GM12878 (cell line): ENCODE measurements at regions not wholly inside any gene's neighbourhood (a gene's known extent, or its start where the extent isn't known, plus 50 kb on each side); places are given as distances from the start of the nearest gene placed in this dataset.
"Not testable (repeated sequence)": the region's sequence is repeated elsewhere in the genome, so short reads cannot be mapped to it uniquely, and the experiment has no call there.

Experiments used
- ATAC-seq: fragments of 200-7000 bp; cut with Tn5 transposase; 3 replicates; pipeline ENCODE4 v1.9.1; 2020; ENCODE audit warnings: mild to moderate bottlenecking, moderate library complexity
- BruUV-seq: library from RNA; stranded (reverse); fragments of 400-500 nt; replicated peaks from 2 replicates; lab custom pipeline; 2021; lab: Mats Ljungman, UMichigan
- CTCF ChIA-PET: fragments of 300-600 bp; sonication (Branson Sonifier 250); formaldehyde crosslinking; extraction: SDS; loops from one replicate; lab custom pipeline; 2021; ENCODE audit warnings: inconsistent platforms; lab: Yijun Ruan, JAX
- POLR2A ChIA-PET: fragments of 350-600 bp; formaldehyde crosslinking; extraction: SDS; loops from one replicate; lab custom pipeline; 2021; ENCODE audit warnings: inconsistent platforms; lab: Charles Lee
- RAD21 ChIA-PET: fragments of 300-600 bp; sonication (Branson Sonifier 250); formaldehyde crosslinking; loops from one replicate; lab custom pipeline; 2023; ENCODE audit warnings: antibody characterized with exemption; ENCODE audit not compliant: unreplicated experiment; lab: Charles Lee
- SMC1A ChIA-PET: fragments of 300-600 bp; sonication (Branson Sonifier 250); formaldehyde crosslinking; loops from one replicate; lab custom pipeline; 2023; ENCODE audit not compliant: unreplicated experiment, uncharacterized antibody; lab: Charles Lee
- DNase-seq: peaks from one replicate; pipeline ENCODE4 v3.0.0-alpha.2; 2011; ENCODE audit warnings: low read depth, low spot score
- FAIRE-seq: peaks from 3 replicates; lab custom pipeline; 2011; peaks lifted over from hg19 to GRCh38; lab: Jason Lieb, UNC
- H2AFZ ChIP-seq: 2 replicates; pipeline ENCODE4 v1.6.0; 2011; ENCODE audit warnings: low read depth, low read length, control low read depth; ENCODE audit not compliant: control insufficient read depth
- H3K27ac ChIP-seq: 2 replicates; pipeline ENCODE4 v1.5.1; 2011; ENCODE audit warnings: control low read depth; ENCODE audit not compliant: control insufficient read depth, insufficient read depth
- H3K27me3 ChIP-seq, 2 experiments: replicated peaks in 1 of 2; 2 replicates each; pipeline versions ENCODE4 v1.6.0 to v1.6.1; 2011; ENCODE audit warnings: low read length in 1 of 2; ENCODE audit not compliant: control insufficient read depth in 2 of 2, insufficient read depth in 2 of 2
- H3K36me3 ChIP-seq, 2 experiments: 2 replicates each; pipeline ENCODE4 v1.5.1; 2011; ENCODE audit warnings: low read length in 1 of 2; ENCODE audit not compliant: control insufficient read depth in 2 of 2, insufficient read depth in 2 of 2
- H3K4me1 ChIP-seq: 2 replicates; pipeline ENCODE4 v1.6.1; 2011; ENCODE audit warnings: mild to moderate bottlenecking, low read length, moderate library complexity, mixed read lengths; ENCODE audit not compliant: control insufficient read depth, insufficient read depth
- H3K4me2 ChIP-seq: 2 replicates; pipeline ENCODE4 v1.6.0; 2011; ENCODE audit warnings: control low read depth; ENCODE audit not compliant: control insufficient read depth, insufficient read depth
- H3K4me3 ChIP-seq: fragments of 200-600 bp; sonication (generic); 2 replicates; pipeline ENCODE4 v1.5.1; 2016
- H3K79me2 ChIP-seq: 2 replicates; pipeline ENCODE4 v1.6.0; 2011; ENCODE audit warnings: low read length; ENCODE audit not compliant: control insufficient read depth, insufficient read depth
- H3K9ac ChIP-seq: 2 replicates; pipeline ENCODE4 v1.8.0; 2011; ENCODE audit warnings: low read length, control low read depth, mixed read lengths; ENCODE audit not compliant: control insufficient read depth, insufficient read depth
- H3K9me3 ChIP-seq: replicated peaks from 3 replicates; pipeline ENCODE4 v1.5.1; 2011; ENCODE audit warnings: mild to moderate bottlenecking, low read length; ENCODE audit not compliant: control insufficient read depth, insufficient read depth
- H4K20me1 ChIP-seq: 2 replicates; pipeline ENCODE4 v1.6.0; 2011; ENCODE audit not compliant: control insufficient read depth, insufficient read depth
- WGBS: methylation state at CpG from one replicate; pipeline ENCODE4 v1.1.6; 2016; ENCODE audit warnings: low lambda C conversion rate; ENCODE audit not compliant: insufficient replicate concordance, insufficient coverage; ENCODE audit errors: missing lambda C conversion rate; 5-methylcytosine and 5-hydroxymethylcytosine counted together
- in situ Hi-C: fragments of 300-500 bp; cut with MboI; formaldehyde crosslinking; loops from 9 replicates; pipeline ENCODE4 v1.14.3; 2018; ENCODE audit warnings: mixed read lengths
- intact Hi-C: fragments of 100-400 bp; cut with micrococcal nuclease; formaldehyde crosslinking; loops from one replicate; pipeline ENCODE4 v1.14.2; 2022; ENCODE audit not compliant: unreplicated experiment

DNA sequence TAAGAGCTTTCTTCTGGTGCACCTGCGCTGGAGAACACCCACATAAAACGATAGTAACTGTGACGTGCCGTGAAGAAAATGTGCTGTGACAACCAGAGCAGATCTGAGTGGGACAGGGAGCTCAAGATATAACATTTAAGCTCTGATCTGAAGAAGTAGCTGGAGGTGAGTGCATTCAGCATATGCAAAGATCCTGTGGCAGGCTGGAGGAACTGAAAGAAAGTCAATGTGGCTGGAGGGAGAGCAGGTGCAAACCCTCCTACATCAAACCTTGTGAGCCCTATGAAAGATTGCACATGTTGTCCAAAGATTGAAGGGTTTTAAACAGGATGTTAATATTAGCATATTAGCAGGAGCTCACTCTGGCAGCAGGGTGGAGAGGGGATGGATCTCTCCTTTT is 342.9 kb downstream of the NPIPA7 start:
- H4K20me1 ChIP-seq, H3K4me2 ChIP-seq, SMC1A ChIA-PET, H3K36me3 ChIP-seq, H3K4me3 ChIP-seq, H3K79me2 ChIP-seq, H3K27ac ChIP-seq, intact Hi-C loops, H2AFZ ChIP-seq, RAD21 ChIA-PET, BruUV-seq, H3K27me3 ChIP-seq, in situ Hi-C loops, POLR2A ChIA-PET, DNase-seq, H3K9ac ChIP-seq, H3K9me3 ChIP-seq, CTCF ChIA-PET, H3K4me1 ChIP-seq: not testable (repeated sequence)
- FAIRE-seq: peak; percentile 83
- WGBS: no CpG with 5 or more reads among the region's 4 CpGs
- ATAC-seq: peak; percentile 81

GRCh38 chr16:16722666-16723065 is 343.7 kb downstream of the NPIPA7 start:
- H2AFZ ChIP-seq, H3K4me1 ChIP-seq, RAD21 ChIA-PET, H3K4me2 ChIP-seq, H3K27ac ChIP-seq, H3K9me3 ChIP-seq, CTCF ChIA-PET, POLR2A ChIA-PET, SMC1A ChIA-PET, FAIRE-seq, BruUV-seq, H3K4me3 ChIP-seq, H3K27me3 ChIP-seq, H3K36me3 ChIP-seq, intact Hi-C loops, H3K9ac ChIP-seq, H4K20me1 ChIP-seq, H3K79me2 ChIP-seq, in situ Hi-C loops, DNase-seq: not testable (repeated sequence)
- ATAC-seq: peak; percentile 79
- WGBS: no CpG with 5 or more reads among the region's 4 CpGs

DNA sequence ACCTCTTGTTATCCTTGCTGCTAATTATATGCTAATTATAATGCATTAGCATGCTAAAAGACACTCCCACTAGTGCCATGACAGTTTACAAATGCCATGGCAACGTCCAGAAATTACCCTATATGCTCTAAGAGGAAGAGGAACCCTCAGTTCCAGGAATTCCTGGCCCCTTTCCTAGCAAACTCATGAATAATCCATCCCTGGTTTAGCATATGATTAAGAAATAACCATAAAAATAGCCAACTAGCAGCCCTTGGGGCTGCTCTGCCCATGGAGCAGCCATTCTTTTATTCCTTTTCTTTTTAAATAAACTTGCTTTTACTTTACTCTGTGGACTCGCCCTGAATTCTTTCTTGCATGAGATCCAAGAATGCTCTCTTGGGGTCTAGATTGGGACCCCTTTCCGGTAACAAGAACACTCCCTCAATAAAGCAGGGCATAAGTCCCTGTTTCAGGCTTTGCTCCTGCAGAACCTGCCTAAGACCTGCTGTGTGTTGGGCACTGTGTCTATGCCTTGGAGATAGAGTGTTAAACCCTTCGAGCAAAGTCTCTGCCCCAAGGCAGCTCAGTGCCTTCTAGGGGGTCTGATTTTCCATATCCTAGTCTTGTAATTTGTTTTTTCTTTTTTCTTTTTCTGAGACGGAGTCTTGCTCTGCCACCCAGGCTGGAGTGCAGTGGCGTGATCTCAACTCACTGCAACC is 345.0 kb downstream of the NPIPA7 start:
- SMC1A ChIA-PET, H3K4me2 ChIP-seq, ATAC-seq, H2AFZ ChIP-seq, RAD21 ChIA-PET, H3K27me3 ChIP-seq, in situ Hi-C loops, H3K27ac ChIP-seq, POLR2A ChIA-PET, BruUV-seq, H3K9me3 ChIP-seq, intact Hi-C loops, H4K20me1 ChIP-seq, H3K9ac ChIP-seq, H3K4me3 ChIP-seq, FAIRE-seq, DNase-seq, CTCF ChIA-PET, H3K36me3 ChIP-seq, H3K79me2 ChIP-seq, H3K4me1 ChIP-seq: not testable (repeated sequence)
- WGBS: no CpG with 5 or more reads among the region's 6 CpGs

DNA sequence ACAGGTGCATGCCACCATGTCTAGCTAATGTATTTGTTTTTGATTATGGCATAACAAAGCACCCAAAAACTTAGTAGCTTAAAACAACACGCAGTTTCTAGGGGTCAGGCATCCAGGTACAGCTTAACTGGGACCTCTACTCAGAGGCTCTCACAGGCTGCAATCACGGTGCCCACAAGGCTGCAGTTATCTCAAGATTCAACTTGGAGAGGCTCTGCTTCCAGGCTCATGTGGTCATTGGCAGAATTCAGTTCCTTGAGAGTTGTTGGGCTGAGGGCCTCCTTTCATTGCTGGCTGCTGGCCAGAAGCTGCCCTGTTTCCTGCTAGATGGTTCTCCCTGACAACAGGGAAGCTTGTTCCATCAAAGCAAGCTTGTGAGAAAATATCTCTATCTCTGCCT is 348.1 kb downstream of the NPIPA7 start:
- H4K20me1 ChIP-seq, H3K9ac ChIP-seq, H2AFZ ChIP-seq, DNase-seq, H3K36me3 ChIP-seq, H3K27me3 ChIP-seq, H3K9me3 ChIP-seq, CTCF ChIA-PET, H3K4me3 ChIP-seq, BruUV-seq, POLR2A ChIA-PET, H3K4me1 ChIP-seq, H3K27ac ChIP-seq, in situ Hi-C loops, H3K79me2 ChIP-seq, ATAC-seq, RAD21 ChIA-PET, H3K4me2 ChIP-seq, FAIRE-seq, SMC1A ChIA-PET, intact Hi-C loops: not testable (repeated sequence)
- WGBS: no CpG with 5 or more reads among the region's 2 CpGs
